ENCODE measurements at regions not wholly inside any gene's neighbourhood (a gene's known extent, or its start where the extent isn't known, plus 50 kb on each side); places are given as distances from the start of the nearest gene placed in this dataset.

DNA sequence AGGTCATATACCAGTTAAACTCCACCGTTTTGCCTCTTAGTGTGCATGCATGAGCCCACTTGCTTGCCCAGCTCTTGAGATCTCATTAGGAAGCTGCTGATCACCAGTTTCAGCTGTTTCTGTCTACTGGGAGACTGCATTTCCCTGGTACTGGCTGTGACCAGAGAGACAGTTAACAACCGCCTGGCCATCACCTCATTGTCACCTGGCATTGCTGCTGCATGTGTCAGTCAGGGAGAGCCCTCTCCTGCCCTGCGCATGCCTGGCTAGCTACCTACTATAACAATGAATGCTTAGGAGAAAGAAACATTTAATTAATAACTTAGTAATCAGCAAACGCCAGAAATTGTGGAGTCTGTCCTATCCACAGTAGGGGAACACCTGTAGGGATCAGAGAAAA is 265.8 kb upstream of the CYRIA start:
- TF ChIP-seq, protein P1, sequence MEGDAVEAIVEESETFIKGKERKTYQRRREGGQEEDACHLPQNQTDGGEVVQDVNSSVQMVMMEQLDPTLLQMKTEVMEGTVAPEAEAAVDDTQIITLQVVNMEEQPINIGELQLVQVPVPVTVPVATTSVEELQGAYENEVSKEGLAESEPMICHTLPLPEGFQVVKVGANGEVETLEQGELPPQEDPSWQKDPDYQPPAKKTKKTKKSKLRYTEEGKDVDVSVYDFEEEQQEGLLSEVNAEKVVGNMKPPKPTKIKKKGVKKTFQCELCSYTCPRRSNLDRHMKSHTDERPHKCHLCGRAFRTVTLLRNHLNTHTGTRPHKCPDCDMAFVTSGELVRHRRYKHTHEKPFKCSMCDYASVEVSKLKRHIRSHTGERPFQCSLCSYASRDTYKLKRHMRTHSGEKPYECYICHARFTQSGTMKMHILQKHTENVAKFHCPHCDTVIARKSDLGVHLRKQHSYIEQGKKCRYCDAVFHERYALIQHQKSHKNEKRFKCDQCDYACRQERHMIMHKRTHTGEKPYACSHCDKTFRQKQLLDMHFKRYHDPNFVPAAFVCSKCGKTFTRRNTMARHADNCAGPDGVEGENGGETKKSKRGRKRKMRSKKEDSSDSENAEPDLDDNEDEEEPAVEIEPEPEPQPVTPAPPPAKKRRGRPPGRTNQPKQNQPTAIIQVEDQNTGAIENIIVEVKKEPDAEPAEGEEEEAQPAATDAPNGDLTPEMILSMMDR (IDR thresholded peaks at IDR 0.05), result no peak
- TF ChIP-seq RAD21 (IDR thresholded peaks at IDR 0.05; ENCODE audit: low read length), result no peak
- TF ChIP-seq FOXM1 (IDR thresholded peaks at IDR 0.05; ENCODE audit: low read depth), result no peak
- no peak for TF ChIP-seq GATA2 (CRISPR knock-in tag; IDR thresholded peaks at IDR 0.05)
- TF ChIP-seq JUND (IDR thresholded peaks at IDR 0.05), result no peak
- no peak for TF ChIP-seq EZH2phosphoT487 (IDR thresholded peaks at IDR 0.05; ENCODE audit: borderline replicate concordance, low read depth)
- no peak for TF ChIP-seq RXRA (IDR thresholded peaks at IDR 0.05; ENCODE audit: borderline replicate concordance, low read depth)
- TF ChIP-seq, protein P2, sequence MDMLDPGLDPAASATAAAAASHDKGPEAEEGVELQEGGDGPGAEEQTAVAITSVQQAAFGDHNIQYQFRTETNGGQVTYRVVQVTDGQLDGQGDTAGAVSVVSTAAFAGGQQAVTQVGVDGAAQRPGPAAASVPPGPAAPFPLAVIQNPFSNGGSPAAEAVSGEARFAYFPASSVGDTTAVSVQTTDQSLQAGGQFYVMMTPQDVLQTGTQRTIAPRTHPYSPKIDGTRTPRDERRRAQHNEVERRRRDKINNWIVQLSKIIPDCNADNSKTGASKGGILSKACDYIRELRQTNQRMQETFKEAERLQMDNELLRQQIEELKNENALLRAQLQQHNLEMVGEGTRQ (IDR thresholded peaks at IDR 0.05; ENCODE audit: borderline replicate concordance, low read depth, low read length), result no peak
- no peak for TF ChIP-seq EP300 (IDR thresholded peaks at IDR 0.05; ENCODE audit: borderline replicate concordance in 1 of 2, low read depth in 1 of 2, low read length in 1 of 2)
